ENCODE measurements at regions not wholly inside any gene's neighbourhood (a gene's known extent, or its start where the extent isn't known, plus 50 kb on each side); places are given as distances from the start of the nearest gene placed in this dataset.
"Not testable (repeated sequence)": the region's sequence is repeated elsewhere in the genome, so short reads cannot be mapped to it uniquely, and the experiment has no call there.

GRCh38 chr13:18869365-18869764 is 312.3 kb downstream of the TUBA3C start:
- H3K4me1 Mint-ChIP-seq; POLR2A ChIA-PET; H3K4me3 Mint-ChIP-seq; H3K27me3 Mint-ChIP-seq; H3K27ac Mint-ChIP-seq; DNase-seq; CTCF ChIA-PET; H3K9me3 Mint-ChIP-seq; H3K36me3 Mint-ChIP-seq (ENCODE audit: low read depth): not testable (repeated sequence)

DNA sequence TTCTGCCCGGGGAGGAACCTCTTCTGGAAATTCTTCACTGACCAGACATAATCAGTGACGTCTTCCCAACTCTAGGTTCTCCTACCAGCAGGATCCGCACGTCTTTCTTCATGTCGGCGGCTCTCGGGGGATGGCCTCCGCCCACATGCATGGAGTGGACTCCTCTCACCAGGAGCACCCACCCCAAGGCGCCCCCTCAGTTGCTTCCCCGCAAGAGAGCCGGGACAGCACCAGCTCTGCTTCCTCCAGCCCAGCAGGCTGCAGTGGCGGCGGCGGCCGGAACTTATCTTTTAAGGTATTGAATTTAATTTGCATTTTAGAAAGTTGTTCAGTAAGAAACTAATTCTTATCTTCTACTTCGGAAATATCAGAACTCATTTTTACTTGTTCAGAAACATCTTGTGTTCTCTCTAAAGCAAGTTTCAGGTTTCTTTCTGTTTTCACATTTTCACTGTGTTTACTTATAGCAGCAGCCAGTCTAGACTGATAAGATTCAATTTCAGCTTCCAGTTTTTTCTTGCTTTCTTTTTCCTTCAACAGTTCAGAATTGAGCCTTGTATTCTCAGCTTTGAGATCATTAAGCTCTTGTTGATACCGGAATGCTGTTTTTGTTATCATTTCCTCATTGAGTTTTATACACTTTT is 343.5 kb downstream of the TUBA3C start:
- H3K27ac Mint-ChIP-seq; H3K4me3 Mint-ChIP-seq; H3K9me3 Mint-ChIP-seq; H3K4me1 Mint-ChIP-seq; H3K36me3 Mint-ChIP-seq (ENCODE audit: low read depth); CTCF ChIA-PET; POLR2A ChIA-PET; H3K27me3 Mint-ChIP-seq; DNase-seq: not testable (repeated sequence)

- H3K27me3 Mint-ChIP-seq; POLR2A ChIA-PET; H3K9me3 Mint-ChIP-seq; H3K27ac Mint-ChIP-seq; H3K4me3 Mint-ChIP-seq; CTCF ChIA-PET; H3K36me3 Mint-ChIP-seq (ENCODE audit: low read depth); H3K4me1 Mint-ChIP-seq; DNase-seq: not testable (repeated sequence)
Observed at GRCh38 chr13:18837179-18837745, 344.4 kb downstream of the TUBA3C start.

- H3K4me1 Mint-ChIP-seq; H3K9me3 Mint-ChIP-seq; H3K4me3 Mint-ChIP-seq; DNase-seq; CTCF ChIA-PET; POLR2A ChIA-PET; H3K27me3 Mint-ChIP-seq; H3K36me3 Mint-ChIP-seq (ENCODE audit: low read depth); H3K27ac Mint-ChIP-seq: not testable (repeated sequence)
Observed at GRCh38 chr13:18836371-18837178, 345.0 kb downstream of the TUBA3C start.

GRCh38 chr13:18835754-18836153 is 345.9 kb downstream of the TUBA3C start:
- H3K27me3 Mint-ChIP-seq; DNase-seq; H3K9me3 Mint-ChIP-seq; H3K27ac Mint-ChIP-seq; POLR2A ChIA-PET; H3K4me3 Mint-ChIP-seq; CTCF ChIA-PET; H3K36me3 Mint-ChIP-seq (ENCODE audit: low read depth); H3K4me1 Mint-ChIP-seq: not testable (repeated sequence)

DNA sequence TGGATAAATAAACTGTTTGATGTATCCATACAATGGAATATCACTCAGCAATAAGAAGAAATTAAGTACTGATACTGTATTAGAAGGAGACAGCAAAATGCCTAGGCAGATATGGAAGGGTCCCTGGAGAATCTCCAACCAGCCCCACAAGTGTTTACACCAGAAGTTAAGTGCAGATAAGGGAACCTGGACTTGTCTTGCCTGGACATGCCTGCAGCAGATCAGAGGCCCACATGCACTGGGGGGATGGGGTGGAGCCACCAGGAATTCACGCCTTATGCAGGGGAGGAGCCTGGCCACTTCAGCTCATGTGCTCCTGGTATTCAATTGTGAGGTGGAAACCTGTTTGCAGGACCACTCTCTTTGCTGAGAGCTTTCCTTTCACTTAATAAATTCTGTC is 356.9 kb downstream of the TUBA3C start:
- POLR2A ChIA-PET; H3K27ac Mint-ChIP-seq; DNase-seq; H3K4me3 Mint-ChIP-seq; CTCF ChIA-PET; H3K27me3 Mint-ChIP-seq; H3K4me1 Mint-ChIP-seq; H3K9me3 Mint-ChIP-seq; H3K36me3 Mint-ChIP-seq (ENCODE audit: low read depth): not testable (repeated sequence)

- H3K27ac Mint-ChIP-seq; H3K4me3 Mint-ChIP-seq; DNase-seq; CTCF ChIA-PET; H3K36me3 Mint-ChIP-seq (ENCODE audit: low read depth); POLR2A ChIA-PET; H3K4me1 Mint-ChIP-seq; H3K9me3 Mint-ChIP-seq; H3K27me3 Mint-ChIP-seq: not testable (repeated sequence)
Observed at GRCh38 chr13:18822655-18823639, 358.7 kb downstream of the TUBA3C start.

DNA sequence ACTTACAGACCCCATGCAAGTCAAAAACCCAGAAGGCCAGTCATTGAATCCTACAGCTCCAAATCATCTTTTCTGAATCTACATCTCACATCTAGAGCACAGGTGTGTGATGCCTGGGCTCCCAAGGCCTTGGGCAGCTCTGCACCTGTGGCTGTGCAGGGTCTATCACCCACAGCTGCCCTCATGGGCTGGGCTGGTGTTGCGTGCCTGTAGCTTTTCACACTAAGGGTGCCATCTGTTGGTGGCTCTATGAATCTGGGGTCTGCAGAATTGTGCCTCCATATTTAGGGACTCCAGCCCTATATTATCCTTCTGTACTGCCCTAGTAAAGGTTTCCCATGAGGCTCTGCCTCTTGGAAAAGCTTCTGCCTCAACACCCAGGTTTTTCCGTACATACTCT is 407.6 kb downstream of the TUBA3C start:
- POLR2A ChIA-PET; DNase-seq; CTCF ChIA-PET; H3K36me3 Mint-ChIP-seq (ENCODE audit: low read depth); H3K27ac Mint-ChIP-seq; H3K4me3 Mint-ChIP-seq; H3K27me3 Mint-ChIP-seq; H3K4me1 Mint-ChIP-seq; H3K9me3 Mint-ChIP-seq: not testable (repeated sequence)

DNA sequence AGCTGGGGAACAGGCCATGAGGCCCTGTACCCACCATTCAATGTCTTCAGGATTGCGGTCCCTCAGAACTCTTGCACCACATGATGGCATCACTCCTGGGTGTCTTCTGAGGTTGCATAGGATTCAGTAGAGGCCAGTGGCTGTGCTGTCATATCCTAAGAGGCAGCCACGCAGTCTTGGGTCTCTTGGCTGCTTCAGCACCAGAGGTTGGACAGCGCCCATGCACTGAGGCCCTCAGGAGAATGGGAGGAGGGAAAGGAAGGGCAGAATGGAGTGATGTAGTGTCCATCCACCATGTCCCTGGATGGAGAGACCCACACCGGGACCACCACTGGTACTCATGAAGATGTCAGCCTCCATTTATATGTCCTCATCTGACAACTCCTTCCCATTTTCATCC is 439.9 kb downstream of the TUBA3C start:
- CTCF ChIA-PET; H3K27me3 Mint-ChIP-seq; H3K27ac Mint-ChIP-seq; H3K36me3 Mint-ChIP-seq (ENCODE audit: low read depth); H3K4me3 Mint-ChIP-seq; DNase-seq; H3K4me1 Mint-ChIP-seq; H3K9me3 Mint-ChIP-seq; POLR2A ChIA-PET: not testable (repeated sequence)

DNA sequence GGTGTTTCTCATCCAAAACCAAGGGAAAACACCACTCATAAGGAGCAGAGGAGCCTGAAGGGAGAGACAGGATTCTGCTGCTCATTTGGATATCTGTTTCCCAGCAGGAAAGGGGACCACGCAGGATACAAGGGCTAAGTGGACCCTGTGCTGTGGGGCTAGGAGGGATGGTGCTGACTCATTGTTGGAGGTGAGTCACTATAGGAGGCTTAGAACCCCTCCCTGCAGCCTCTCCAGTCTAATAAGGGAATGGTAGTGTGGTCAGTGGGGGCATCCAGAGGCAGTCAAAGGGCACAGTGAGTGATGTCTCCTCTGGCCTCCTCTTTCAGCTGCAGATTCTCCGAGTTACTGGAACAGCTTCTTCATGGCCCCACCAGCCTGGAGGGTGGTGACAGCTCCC is 442.3 kb downstream of the TUBA3C start:
- peaks cover 11% of the 10 kb centered on the region for H3K9me3 Mint-ChIP-seq
- ChIA-PET POLR2A (no interaction called here), CTCF (no interaction called here)
- H3K27ac Mint-ChIP-seq, result no peak overlapping the region
- H3K36me3 Mint-ChIP-seq (ENCODE audit: low read depth), result no peaks in the 10 kb centered on the region
- H3K4me1 Mint-ChIP-seq, result no peaks in the 10 kb centered on the region
- no peak for DNase-seq
- no peaks in the 10 kb centered on the region for H3K27me3 Mint-ChIP-seq
- no peak overlapping the region for H3K4me3 Mint-ChIP-seq

DNA sequence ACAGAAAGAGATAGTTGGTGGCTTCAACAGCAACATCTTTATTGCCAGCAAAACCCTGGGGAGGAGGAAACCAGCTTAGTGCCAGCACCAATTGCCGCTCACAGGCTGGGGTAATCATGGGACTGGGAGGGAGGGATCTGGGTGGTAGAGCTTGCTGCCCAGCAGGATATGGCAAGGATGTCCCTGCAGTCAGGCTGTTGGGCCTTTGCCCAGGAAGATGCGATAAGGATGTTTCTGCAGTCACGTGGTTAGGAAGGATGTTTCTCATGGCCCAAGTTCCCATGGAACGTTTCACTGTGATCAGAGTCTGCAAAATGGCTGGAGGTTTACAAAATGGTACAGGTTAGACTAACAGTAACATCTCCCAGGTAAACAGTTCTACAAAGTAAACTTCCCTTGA is 443.5 kb downstream of the TUBA3C start:
- H3K9me3 Mint-ChIP-seq, result peaks cover 22% of the 10 kb centered on the region
- H3K27me3 Mint-ChIP-seq; H3K4me1 Mint-ChIP-seq; POLR2A ChIA-PET; H3K36me3 Mint-ChIP-seq (ENCODE audit: low read depth); H3K27ac Mint-ChIP-seq; DNase-seq; H3K4me3 Mint-ChIP-seq; CTCF ChIA-PET: not testable (repeated sequence)

DNA sequence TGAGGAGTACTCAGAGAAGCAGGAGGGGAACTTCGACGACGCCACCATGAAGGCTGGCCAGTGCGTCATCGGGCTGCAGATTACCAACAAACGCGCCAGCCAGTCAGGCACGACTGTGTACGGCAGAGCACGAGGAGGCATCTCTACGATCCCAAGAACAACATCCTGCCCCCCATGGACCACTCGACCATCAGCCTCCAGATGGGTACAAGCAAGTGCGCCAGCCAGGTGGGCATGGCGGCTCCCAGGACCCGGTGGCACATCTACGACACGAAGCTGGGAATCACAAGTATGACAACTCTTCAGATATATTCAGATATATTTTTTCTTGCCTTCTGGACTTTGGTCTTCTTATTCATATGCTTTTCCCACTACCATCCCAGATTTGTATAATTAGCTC is 454.5 kb downstream of the TUBA3C start:
- H3K27ac Mint-ChIP-seq; H3K36me3 Mint-ChIP-seq (ENCODE audit: low read depth); H3K27me3 Mint-ChIP-seq; H3K9me3 Mint-ChIP-seq; H3K4me1 Mint-ChIP-seq; POLR2A ChIA-PET; CTCF ChIA-PET; DNase-seq; H3K4me3 Mint-ChIP-seq: not testable (repeated sequence)

GRCh38 chr13:18726524-18726923 is 455.1 kb downstream of the TUBA3C start:
- DNase-seq; H3K27ac Mint-ChIP-seq; H3K9me3 Mint-ChIP-seq; H3K27me3 Mint-ChIP-seq; CTCF ChIA-PET; H3K4me1 Mint-ChIP-seq; POLR2A ChIA-PET; H3K4me3 Mint-ChIP-seq; H3K36me3 Mint-ChIP-seq (ENCODE audit: low read depth): not testable (repeated sequence)

Measured in activated CD4-positive, alpha-beta T cell treated with anti-CD3 and anti-CD28 coated beads, Interleukin-2, amount 10 ng/mL, durations not matched to agents 7 days and 5 days (primary cell).